K562 (cell line): ENCODE measurements at regions not wholly inside any gene's neighbourhood (a gene's known extent, or its start where the extent isn't known, plus 50 kb on each side); places are given as distances from the start of the nearest gene placed in this dataset.

Experiments
- ASH1L ChIP-seq: fragments of 450-650 bp; IDR thresholded peaks from 2 replicates; pipeline ENCODE4 v1.6.1; 2018; ENCODE audit warnings: borderline replicate concordance, mild to moderate bottlenecking, low read depth; ENCODE audit not compliant: partially characterized antibody
- CEBPZ ChIP-seq: fragments of 150-350 bp; IDR thresholded peaks from 2 replicates; pipeline ENCODE4 v1.6.1; 2014; ENCODE audit warnings: low read depth, mild to moderate bottlenecking, low read length, borderline replicate concordance
- CGGBP1 ChIP-seq: fragments of 250-450 bp; sonication (Bioruptor Pico); IDR thresholded peaks from 2 replicates; pipeline ENCODE4 v1.9.0; 2021; ENCODE audit warnings: mild to moderate bottlenecking
- RCOR1 ChIP-seq, 2 experiments: IDR thresholded peaks; 2 replicates each; pipeline ENCODE4 v1.6.1; 2012; ENCODE audit warnings: low read depth in 2 of 2, low read length in 2 of 2, borderline replicate concordance in 1 of 2, improper control_type of control experiment in 1 of 2
- ZFP30 ChIP-seq: fragments of 250-450 bp; sonication (Bioruptor Pico); IDR thresholded peaks from 2 replicates; pipeline ENCODE4 v1.8.0; 2022; ENCODE audit warnings: moderate library complexity, mild to moderate bottlenecking, inconsistent platforms, borderline replicate concordance
- TF ChIP-seq, protein P1 (sequence below), 2 experiments: IDR thresholded peaks in 1 of 2; conservative IDR thresholded peaks in 1 of 2; 2 replicates each; pipeline ENCODE4 v1.6.1; 2016; ENCODE audit warnings: low read depth in 2 of 2, mild to moderate bottlenecking in 1 of 2, missing compliant biosample characterization in 1 of 2, missing genetic modification characterization in 1 of 2, moderate library complexity in 1 of 2
- TF ChIP-seq, protein P2 (sequence below): fragments of 250-450 bp; sonication (Bioruptor Pico); IDR thresholded peaks from 2 replicates; pipeline ENCODE4 v1.4.0; 2020; ENCODE audit warnings: mild to moderate bottlenecking, moderate library complexity, borderline replicate concordance

GRCh38 chr1:98496256-98496995, 165.1 kb upstream of the SNX7 start (continued):
- no peak for TF ChIP-seq CEBPZ
- no peak for TF ChIP-seq CGGBP1 (CRISPR knock-in tag)
- TF ChIP-seq, protein P1, sequence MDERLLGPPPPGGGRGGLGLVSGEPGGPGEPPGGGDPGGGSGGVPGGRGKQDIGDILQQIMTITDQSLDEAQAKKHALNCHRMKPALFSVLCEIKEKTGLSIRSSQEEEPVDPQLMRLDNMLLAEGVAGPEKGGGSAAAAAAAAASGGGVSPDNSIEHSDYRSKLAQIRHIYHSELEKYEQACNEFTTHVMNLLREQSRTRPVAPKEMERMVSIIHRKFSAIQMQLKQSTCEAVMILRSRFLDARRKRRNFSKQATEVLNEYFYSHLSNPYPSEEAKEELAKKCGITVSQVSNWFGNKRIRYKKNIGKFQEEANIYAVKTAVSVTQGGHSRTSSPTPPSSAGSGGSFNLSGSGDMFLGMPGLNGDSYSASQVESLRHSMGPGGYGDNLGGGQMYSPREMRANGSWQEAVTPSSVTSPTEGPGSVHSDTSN (CRISPR knock-in tag; IDR thresholded peaks at IDR 0.05; ENCODE audit: low read depth): no peak
- TF ChIP-seq, protein P1 (tag; conservative IDR thresholded peaks at IDR 0.05; ENCODE audit: low read depth): no peak
- TF ChIP-seq RCOR1 (IDR thresholded peaks at IDR 0.05; ENCODE audit: borderline replicate concordance in 1 of 2, low read depth in 2 of 2, low read length in 2 of 2): no peak
- TF ChIP-seq ASH1L: no peak
- TF ChIP-seq, protein P2, sequence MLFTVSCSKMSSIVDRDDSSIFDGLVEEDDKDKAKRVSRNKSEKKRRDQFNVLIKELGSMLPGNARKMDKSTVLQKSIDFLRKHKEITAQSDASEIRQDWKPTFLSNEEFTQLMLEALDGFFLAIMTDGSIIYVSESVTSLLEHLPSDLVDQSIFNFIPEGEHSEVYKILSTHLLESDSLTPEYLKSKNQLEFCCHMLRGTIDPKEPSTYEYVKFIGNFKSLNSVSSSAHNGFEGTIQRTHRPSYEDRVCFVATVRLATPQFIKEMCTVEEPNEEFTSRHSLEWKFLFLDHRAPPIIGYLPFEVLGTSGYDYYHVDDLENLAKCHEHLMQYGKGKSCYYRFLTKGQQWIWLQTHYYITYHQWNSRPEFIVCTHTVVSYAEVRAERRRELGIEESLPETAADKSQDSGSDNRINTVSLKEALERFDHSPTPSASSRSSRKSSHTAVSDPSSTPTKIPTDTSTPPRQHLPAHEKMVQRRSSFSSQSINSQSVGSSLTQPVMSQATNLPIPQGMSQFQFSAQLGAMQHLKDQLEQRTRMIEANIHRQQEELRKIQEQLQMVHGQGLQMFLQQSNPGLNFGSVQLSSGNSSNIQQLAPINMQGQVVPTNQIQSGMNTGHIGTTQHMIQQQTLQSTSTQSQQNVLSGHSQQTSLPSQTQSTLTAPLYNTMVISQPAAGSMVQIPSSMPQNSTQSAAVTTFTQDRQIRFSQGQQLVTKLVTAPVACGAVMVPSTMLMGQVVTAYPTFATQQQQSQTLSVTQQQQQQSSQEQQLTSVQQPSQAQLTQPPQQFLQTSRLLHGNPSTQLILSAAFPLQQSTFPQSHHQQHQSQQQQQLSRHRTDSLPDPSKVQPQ (CRISPR knock-in tag): no peak
- no peak for TF ChIP-seq ZFP30 (CRISPR knock-in tag)
